ENCODE measurements at regions not wholly inside any gene's neighbourhood (a gene's known extent, or its start where the extent isn't known, plus 50 kb on each side); places are given as distances from the start of the nearest gene placed in this dataset.
"Not testable (repeated sequence)": the region's sequence is repeated elsewhere in the genome, so short reads cannot be mapped to it uniquely, and the experiment has no call there.

DNA sequence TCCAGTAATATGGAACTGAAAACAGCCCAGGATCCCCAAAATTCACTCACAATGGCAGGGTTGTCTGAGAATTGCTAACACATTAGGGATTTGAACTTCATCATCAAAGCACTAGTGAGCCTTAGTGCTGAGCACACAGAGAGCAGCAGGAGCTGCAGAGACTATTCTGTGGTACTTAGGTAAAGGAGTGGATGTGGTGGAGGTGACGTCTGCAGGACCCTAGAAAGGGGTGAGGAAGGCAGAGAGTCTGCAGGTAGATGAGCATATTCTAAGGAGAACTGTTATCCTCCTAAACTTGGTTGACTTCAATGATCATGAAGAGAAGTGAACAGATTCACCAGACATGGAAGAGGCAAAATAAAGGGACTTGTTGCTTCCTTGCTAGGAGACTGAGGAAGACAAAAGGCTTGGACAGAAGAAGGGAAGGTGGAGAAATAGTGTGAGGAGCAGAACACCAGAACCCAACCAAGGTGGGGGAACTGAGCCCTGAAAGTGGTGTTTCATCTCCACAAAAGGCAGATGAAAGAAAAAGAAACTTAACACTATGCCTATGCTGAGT is 1164.0 kb downstream of the TMEM121 start:
- intact Hi-C loops (cut with micrococcal nuclease; ENCODE audit: unreplicated experiment): no loop called here
- ChIA-PET CTCF (no interaction called here), POLR2A (ENCODE audit: low non-redundant PET) (no interaction called here)
- Histone ChIP-seq H3K4me3 (ENCODE audit: low read depth, low read length, poor library complexity, severe bottlenecking) (no peak overlapping the region), H3K9me3 (ENCODE audit: low read depth, low read length, poor library complexity, severe bottlenecking) (no peaks in the 10 kb centered on the region), H3K4me1 (ENCODE audit: insufficient read depth, low read length, poor library complexity, severe bottlenecking) (no peaks in the 10 kb centered on the region), H3K36me3 (ENCODE audit: insufficient read depth, low read length, poor library complexity, severe bottlenecking) (no peaks in the 10 kb centered on the region), H3K27ac (ENCODE audit: low read depth, low read length, poor library complexity, severe bottlenecking) (no peak overlapping the region), H3K27me3 (replicated peaks; ENCODE audit: insufficient read depth, low read depth, low read length, poor library complexity) (no peaks in the 10 kb centered on the region)
- BruUV-seq (replicated peaks): no TSS peak
- TF ChIP-seq CTCF (conservative IDR thresholded peaks at IDR 0.05; ENCODE audit: low read depth, low read length) (no peak), EZH2 (IDR thresholded peaks at IDR 0.05; ENCODE audit: borderline replicate concordance, low read depth, low read length, poor library complexity, severe bottlenecking) (no peak)
- no peak for DNase-seq (ENCODE audit: low spot score)

DNA sequence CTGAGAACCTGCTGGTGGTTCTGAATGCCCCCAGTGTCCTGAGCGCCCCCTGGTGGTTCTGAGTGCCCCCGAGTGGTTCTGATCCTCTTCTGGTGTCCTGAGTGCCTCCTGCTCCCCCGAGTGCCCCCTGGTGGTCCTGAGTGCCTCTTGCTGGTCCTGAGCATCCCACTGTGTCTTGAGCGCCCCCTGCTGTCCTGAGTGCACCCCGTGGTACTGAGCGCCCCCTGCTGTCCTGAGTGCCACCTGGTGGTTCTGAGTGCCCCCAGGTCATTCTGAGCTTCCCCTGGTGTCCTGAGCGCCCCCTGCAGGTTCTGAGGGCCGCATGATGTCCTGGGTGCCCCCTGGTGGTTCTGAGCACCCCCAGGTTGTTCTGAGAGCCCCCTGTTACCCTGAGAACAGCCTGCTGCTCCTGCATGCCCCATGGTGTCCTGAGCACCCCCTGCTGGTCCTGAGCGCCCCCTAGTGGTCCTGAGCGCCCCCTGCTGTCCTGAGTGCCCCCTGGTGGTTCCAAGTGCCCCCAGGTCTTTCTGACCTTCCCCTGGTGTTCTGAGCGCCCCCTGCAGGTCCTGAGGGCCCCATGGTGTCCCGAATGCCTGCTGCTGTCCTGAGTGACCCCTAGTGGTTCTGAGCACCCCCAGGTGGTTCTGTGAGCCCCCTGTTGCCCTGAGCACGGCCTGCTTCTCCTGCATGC is 1165.4 kb downstream of the TMEM121 start:
- DNase-seq (ENCODE audit: low spot score): peak; percentile 45
- intact Hi-C loops (cut with micrococcal nuclease; ENCODE audit: unreplicated experiment): no loop called here
- ChIA-PET POLR2A (ENCODE audit: low non-redundant PET) (no interaction called here), CTCF (interaction anchor here (0.7 kb wide), 1 partner anchor 30 kb away, joined by 9 read pairs; no protein-coding TSS in a partner anchor)
- H3K4me1 ChIP-seq (ENCODE audit: insufficient read depth, low read length, poor library complexity, severe bottlenecking): no peaks in the 10 kb centered on the region
- no peaks in the 10 kb centered on the region for H3K36me3 ChIP-seq (ENCODE audit: insufficient read depth, low read length, poor library complexity, severe bottlenecking)
- TF ChIP-seq EZH2 (IDR thresholded peaks at IDR 0.05; ENCODE audit: borderline replicate concordance, low read depth, low read length, poor library complexity, severe bottlenecking) (no peak), CTCF (conservative IDR thresholded peaks at IDR 0.05; ENCODE audit: low read depth, low read length) (peak; percentile 58)
- H3K4me3 ChIP-seq (ENCODE audit: low read depth, low read length, poor library complexity, severe bottlenecking): no peak overlapping the region
- H3K27me3 ChIP-seq (replicated peaks; ENCODE audit: insufficient read depth, low read depth, low read length, poor library complexity): no peaks in the 10 kb centered on the region
- H3K9me3 ChIP-seq (ENCODE audit: low read depth, low read length, poor library complexity, severe bottlenecking): no peaks in the 10 kb centered on the region
- no peak overlapping the region for H3K27ac ChIP-seq (ENCODE audit: low read depth, low read length, poor library complexity, severe bottlenecking)
- BruUV-seq (replicated peaks): no TSS peak

DNA sequence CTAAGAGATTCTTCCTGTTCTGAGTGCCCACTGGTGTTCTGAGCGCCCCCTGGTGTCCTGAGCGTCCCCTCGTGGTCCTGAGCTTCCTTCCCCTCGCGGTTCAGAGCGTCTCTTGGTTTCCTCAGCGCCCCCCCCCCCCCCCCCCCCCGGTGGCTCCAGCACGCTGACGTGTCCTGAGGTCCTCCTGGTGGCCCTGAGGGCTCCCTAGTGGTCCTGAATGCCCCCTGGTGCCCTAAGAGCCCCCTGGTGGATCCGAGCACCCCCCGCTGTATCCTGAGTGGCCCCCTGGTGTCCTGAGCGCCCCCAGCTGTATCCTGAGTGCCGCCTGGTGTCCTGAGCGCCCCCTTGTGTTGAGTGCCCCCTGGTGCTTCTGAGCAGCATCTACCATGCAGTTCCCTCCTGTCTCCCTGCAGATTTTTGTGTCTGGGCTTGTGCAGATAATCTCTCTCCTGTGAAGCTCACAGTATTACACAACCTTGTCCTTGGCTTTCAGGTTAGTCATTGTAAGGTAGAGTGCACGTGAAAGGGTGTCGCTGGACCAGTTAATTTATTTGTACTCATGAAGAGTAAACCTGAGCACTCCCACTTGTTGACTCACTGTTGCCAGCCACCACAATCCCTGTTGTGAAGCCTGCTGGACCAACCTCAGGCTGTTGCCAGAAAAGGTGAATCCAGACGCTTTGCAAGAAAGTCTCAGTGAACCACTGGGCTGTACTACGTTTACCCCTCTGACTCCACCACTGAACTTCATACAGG is 1168.4 kb downstream of the TMEM121 start:
- peak; percentile 58 for TF ChIP-seq CTCF (conservative IDR thresholded peaks at IDR 0.05; ENCODE audit: low read depth, low read length)
- no peak for TF ChIP-seq EZH2 (IDR thresholded peaks at IDR 0.05; ENCODE audit: borderline replicate concordance, low read depth, low read length, poor library complexity, severe bottlenecking)
- intact Hi-C loops (cut with micrococcal nuclease; ENCODE audit: unreplicated experiment): no loop called here
- Histone ChIP-seq H3K27me3 (replicated peaks; ENCODE audit: insufficient read depth, low read depth, low read length, poor library complexity) (no peaks in the 10 kb centered on the region), H3K27ac (ENCODE audit: low read depth, low read length, poor library complexity, severe bottlenecking) (no peak overlapping the region), H3K4me3 (ENCODE audit: low read depth, low read length, poor library complexity, severe bottlenecking) (no peak overlapping the region), H3K4me1 (ENCODE audit: insufficient read depth, low read length, poor library complexity, severe bottlenecking) (no peaks in the 10 kb centered on the region), H3K36me3 (ENCODE audit: insufficient read depth, low read length, poor library complexity, severe bottlenecking) (no peaks in the 10 kb centered on the region), H3K9me3 (ENCODE audit: low read depth, low read length, poor library complexity, severe bottlenecking) (no peaks in the 10 kb centered on the region)
- CTCF ChIA-PET: interaction anchor here (0.5 to 0.9 kb wide), 6 partner anchors 14 to 277 kb away, joined by 3 to 12 read pairs (median 4); no protein-coding TSS in a partner anchor
- BruUV-seq (replicated peaks): no TSS peak
- POLR2A ChIA-PET (ENCODE audit: low non-redundant PET): no interaction called here
- peak; percentile 47 for DNase-seq (ENCODE audit: low spot score)

GRCh38 chr14:106698620-106699267 is 1172.4 kb downstream of the TMEM121 start:
- H3K4me1 ChIP-seq (ENCODE audit: insufficient read depth, low read length, poor library complexity, severe bottlenecking); H3K27ac ChIP-seq (ENCODE audit: low read depth, low read length, poor library complexity, severe bottlenecking); intact Hi-C loops (cut with micrococcal nuclease; ENCODE audit: unreplicated experiment); DNase-seq (ENCODE audit: low spot score); H3K27me3 ChIP-seq (replicated peaks; ENCODE audit: insufficient read depth, low read depth, low read length, poor library complexity); H3K36me3 ChIP-seq (ENCODE audit: insufficient read depth, low read length, poor library complexity, severe bottlenecking); H3K9me3 ChIP-seq (ENCODE audit: low read depth, low read length, poor library complexity, severe bottlenecking); POLR2A ChIA-PET (ENCODE audit: low non-redundant PET); CTCF ChIA-PET; H3K4me3 ChIP-seq (ENCODE audit: low read depth, low read length, poor library complexity, severe bottlenecking); BruUV-seq (replicated peaks): not testable (repeated sequence)

DNA sequence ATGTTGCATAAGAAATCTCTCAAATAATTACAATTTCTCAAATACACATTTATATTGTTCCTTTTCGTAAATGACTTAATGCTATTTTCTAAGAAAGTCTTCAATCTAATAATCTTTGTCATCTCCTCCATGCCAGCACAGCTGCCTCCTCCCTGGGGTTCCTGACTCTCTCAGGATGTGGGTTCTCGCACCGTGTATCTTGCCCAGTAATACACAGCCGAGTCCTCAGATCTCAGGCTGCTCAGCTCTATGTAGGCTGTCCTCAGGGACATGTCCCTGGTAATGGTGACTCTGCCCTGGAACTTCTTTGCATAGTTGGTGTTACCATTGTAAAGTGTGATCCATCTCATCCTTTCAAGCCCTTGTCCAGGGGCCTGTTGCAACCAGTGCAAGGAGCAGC is 1177.3 kb downstream of the TMEM121 start:
- H3K27ac ChIP-seq (ENCODE audit: low read depth, low read length, poor library complexity, severe bottlenecking); H3K4me3 ChIP-seq (ENCODE audit: low read depth, low read length, poor library complexity, severe bottlenecking); DNase-seq (ENCODE audit: low spot score); H3K27me3 ChIP-seq (replicated peaks; ENCODE audit: insufficient read depth, low read depth, low read length, poor library complexity); BruUV-seq (replicated peaks); H3K36me3 ChIP-seq (ENCODE audit: insufficient read depth, low read length, poor library complexity, severe bottlenecking); H3K9me3 ChIP-seq (ENCODE audit: low read depth, low read length, poor library complexity, severe bottlenecking); CTCF ChIA-PET; intact Hi-C loops (cut with micrococcal nuclease; ENCODE audit: unreplicated experiment); H3K4me1 ChIP-seq (ENCODE audit: insufficient read depth, low read length, poor library complexity, severe bottlenecking); POLR2A ChIA-PET (ENCODE audit: low non-redundant PET): not testable (repeated sequence)
